C4-2B (cell line): ENCODE measurements at regions not wholly inside any gene's neighbourhood (a gene's known extent, or its start where the extent isn't known, plus 50 kb on each side); places are given as distances from the start of the nearest gene placed in this dataset.

Source experiments
- CTCF ChIP-seq: fragments of 450-650 bp; conservative IDR thresholded peaks from 2 replicates; pipeline ENCODE4 v1.5.1; 2017; ENCODE audit warnings: mild to moderate bottlenecking
- ZFX ChIP-seq: fragments of 450-650 bp; IDR thresholded peaks from 2 replicates; pipeline ENCODE4 v1.6.1; 2017

GRCh38 chr4:131411393-131411792 lies 1737.7 kb upstream of the PCDH10 start:
- no peak for TF ChIP-seq CTCF
- no peak for TF ChIP-seq ZFX
